Endothelial cell (in vitro differentiated cells): ENCODE measurements at regions not wholly inside any gene's neighbourhood (a gene's known extent, or its start where the extent isn't known, plus 50 kb on each side); places are given as distances from the start of the nearest gene placed in this dataset.
A peak's percentile ranks its signal among the peaks of the same experiment; 100 is the strongest.

ENCODE experiments used
- DNase-seq: peaks from one replicate; pipeline ENCODE4 v3.0.0; 2021; ENCODE audit warnings: low spot score
- H3K27ac Mint-ChIP-seq: one replicate; pipeline ENCODE4 v1.8.0; 2021; ENCODE audit warnings: mixed read lengths, inconsistent platforms; ENCODE audit not compliant: unreplicated experiment
- H3K27me3 Mint-ChIP-seq: one replicate; pipeline ENCODE4 v1.8.0; 2021; ENCODE audit warnings: mild to moderate bottlenecking, moderate library complexity, mixed read lengths, inconsistent platforms; ENCODE audit not compliant: unreplicated experiment
- H3K36me3 Mint-ChIP-seq: one replicate; pipeline ENCODE4 v1.8.0; 2021; ENCODE audit warnings: mild to moderate bottlenecking, low read depth, mixed read lengths, inconsistent platforms; ENCODE audit not compliant: unreplicated experiment
- H3K4me1 Mint-ChIP-seq: one replicate; pipeline ENCODE4 v1.8.0; 2021; ENCODE audit warnings: mild to moderate bottlenecking, mixed read lengths, inconsistent platforms; ENCODE audit not compliant: unreplicated experiment
- H3K4me3 Mint-ChIP-seq: one replicate; pipeline ENCODE4 v1.8.0; 2021; ENCODE audit warnings: mild to moderate bottlenecking, mixed read lengths, inconsistent platforms; ENCODE audit not compliant: unreplicated experiment
- H3K9me3 Mint-ChIP-seq: one replicate; pipeline ENCODE4 v1.8.0; 2021; ENCODE audit warnings: mixed read lengths, inconsistent platforms; ENCODE audit not compliant: unreplicated experiment
- CTCF ChIP-seq: fragments of 200-600 bp; sonication (generic); IDR thresholded peaks from one replicate; pipeline ENCODE4 v1.5.0; 2021; ENCODE audit warnings: antibody characterized with exemption; ENCODE audit not compliant: unreplicated experiment

- H3K4me1 Mint-ChIP-seq: no peaks in the 10 kb centered on the region
- H3K27ac Mint-ChIP-seq: no peak overlapping the region
- no peak for DNase-seq
- no peak for TF ChIP-seq CTCF
- H3K27me3 Mint-ChIP-seq: no peaks in the 10 kb centered on the region
- H3K9me3 Mint-ChIP-seq: no peaks in the 10 kb centered on the region
- H3K4me3 Mint-ChIP-seq: no peak overlapping the region
- no peaks in the 10 kb centered on the region for H3K36me3 Mint-ChIP-seq
Measured at GRCh38 chr20:7355051-7355450, 585.2 kb downstream of the HAO1 start.

- TF ChIP-seq CTCF: peak; percentile 18
- DNase-seq: peak; percentile 15
- H3K36me3 Mint-ChIP-seq: no peaks in the 10 kb centered on the region
- H3K9me3 Mint-ChIP-seq: no peaks in the 10 kb centered on the region
- no peak overlapping the region for H3K4me3 Mint-ChIP-seq
- no peak overlapping the region for H3K27ac Mint-ChIP-seq
- H3K27me3 Mint-ChIP-seq: no peaks in the 10 kb centered on the region
- H3K4me1 Mint-ChIP-seq: no peaks in the 10 kb centered on the region
Measured at GRCh38 chr20:7358670-7359069, 581.6 kb downstream of the HAO1 start.

- H3K9me3 Mint-ChIP-seq: no peaks in the 10 kb centered on the region
- H3K4me3 Mint-ChIP-seq: no peak overlapping the region
- no peak overlapping the region for H3K27ac Mint-ChIP-seq
- DNase-seq: no peak
- H3K27me3 Mint-ChIP-seq: no peaks in the 10 kb centered on the region
- no peak for TF ChIP-seq CTCF
- no peaks in the 10 kb centered on the region for H3K4me1 Mint-ChIP-seq
- H3K36me3 Mint-ChIP-seq: no peaks in the 10 kb centered on the region
Measured at GRCh38 chr20:7359739-7360138, 580.5 kb downstream of the HAO1 start.

- Mint-ChIP-seq H3K4me3 (no peak overlapping the region), H3K27me3 (no peaks in the 10 kb centered on the region), H3K4me1 (no peaks in the 10 kb centered on the region), H3K27ac (no peak overlapping the region), H3K36me3 (no peaks in the 10 kb centered on the region), H3K9me3 (no peaks in the 10 kb centered on the region)
- DNase-seq: no peak
- TF ChIP-seq CTCF: no peak
Measured at GRCh38 chr20:7361321-7361720, 578.9 kb downstream of the HAO1 start.

- H3K4me3 Mint-ChIP-seq: no peak overlapping the region
- no peak for DNase-seq
- TF ChIP-seq CTCF: no peak
- no peaks in the 10 kb centered on the region for H3K27me3 Mint-ChIP-seq
- no peaks in the 10 kb centered on the region for H3K36me3 Mint-ChIP-seq
- H3K4me1 Mint-ChIP-seq: no peaks in the 10 kb centered on the region
- H3K9me3 Mint-ChIP-seq: no peaks in the 10 kb centered on the region
- H3K27ac Mint-ChIP-seq: no peak overlapping the region
Measured at GRCh38 chr20:7361931-7362330, 578.3 kb downstream of the HAO1 start.
